NOMO-1 (cell line): ENCODE measurements at regions not wholly inside any gene's neighbourhood (a gene's known extent, or its start where the extent isn't known, plus 50 kb on each side); places are given as distances from the start of the nearest gene placed in this dataset.
A peak's percentile ranks its signal among the peaks of the same experiment; 100 is the strongest.
"Not testable (repeated sequence)": the region's sequence is repeated elsewhere in the genome, so short reads cannot be mapped to it uniquely, and the experiment has no call there.

Experiments
- DNase-seq, 2 experiments: peaks; one replicate each; lab custom pipeline; 2025; ENCODE audit not compliant: unreplicated experiment in 2 of 2; lab: John Stamatoyannopoulos, UW

DNA sequence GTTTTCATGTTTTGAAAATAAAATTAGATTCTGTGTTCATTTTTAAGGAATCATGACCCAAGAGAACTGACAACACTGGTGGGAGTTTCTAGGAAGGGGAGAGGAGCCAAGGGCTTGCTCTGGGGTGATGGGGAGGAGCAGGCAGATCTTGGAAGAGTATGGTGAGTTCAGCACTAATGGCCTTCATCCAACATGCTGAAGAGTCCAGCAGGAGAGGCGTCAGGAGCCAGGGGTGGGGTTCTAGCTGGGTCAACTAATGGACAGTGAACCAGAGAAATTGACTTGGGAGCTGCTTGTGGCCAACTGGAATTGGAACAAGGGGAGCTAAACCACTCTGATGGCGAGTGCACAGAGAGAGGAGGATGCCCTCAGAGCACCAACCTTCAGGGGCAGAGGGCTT, 107.1 kb downstream of the MRPL14 start:
- DNase-seq, result no peak

DNA sequence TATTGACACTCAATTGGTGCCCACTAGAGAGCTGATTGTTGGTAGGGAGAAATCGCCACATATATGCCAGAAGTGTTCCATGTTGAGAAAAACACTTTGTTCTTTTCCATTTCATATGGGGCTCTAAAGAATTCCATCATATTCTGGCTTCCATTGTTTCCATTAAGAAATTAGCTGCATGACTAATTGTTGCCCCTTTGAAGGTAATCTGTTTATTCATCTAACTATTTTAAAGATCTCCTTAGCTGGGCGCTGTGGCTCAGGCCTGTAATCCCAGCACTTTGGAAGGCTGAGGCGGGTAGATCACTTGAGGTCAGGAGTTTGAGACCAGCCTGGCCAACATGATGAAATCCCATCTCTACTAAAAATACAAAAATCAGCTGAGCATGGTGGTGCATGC, 109.9 kb downstream of the MRPL14 start:
- not testable (repeated sequence) for DNase-seq

DNA sequence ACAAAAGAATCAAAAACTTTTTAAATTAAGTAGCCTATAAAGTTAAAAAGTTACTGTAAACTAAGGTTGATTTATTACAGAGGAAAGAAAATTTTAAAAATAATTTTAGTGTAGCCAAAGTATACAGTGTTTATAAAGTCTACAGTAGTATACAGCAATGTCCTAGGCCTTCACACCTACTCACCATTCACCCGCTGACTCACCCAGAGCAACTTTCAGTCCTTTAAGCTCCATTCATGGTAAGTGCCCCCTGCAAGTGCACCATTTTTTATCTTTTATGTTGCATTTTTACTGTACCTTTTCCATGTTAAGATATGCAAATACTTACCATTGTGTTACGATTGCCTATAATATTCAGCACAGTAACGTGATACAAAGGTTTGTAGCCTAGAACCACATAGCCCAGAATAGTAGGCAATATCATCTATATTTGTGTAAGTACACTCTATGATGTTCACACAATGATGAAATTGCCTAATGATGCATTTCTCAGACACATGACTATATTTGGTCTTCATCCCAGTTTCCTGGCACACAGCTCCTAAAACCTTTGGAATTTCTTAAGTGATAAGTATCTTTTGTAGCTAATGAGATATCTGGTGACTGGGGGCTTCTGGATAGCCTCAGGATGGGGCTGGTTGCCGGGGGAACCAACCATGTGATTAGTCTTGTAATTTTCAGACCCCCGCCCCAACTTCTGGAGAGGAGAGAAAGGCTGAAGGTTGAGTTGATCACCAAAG, 111.0 kb downstream of the MRPL14 start:
- no peak for DNase-seq

DNA sequence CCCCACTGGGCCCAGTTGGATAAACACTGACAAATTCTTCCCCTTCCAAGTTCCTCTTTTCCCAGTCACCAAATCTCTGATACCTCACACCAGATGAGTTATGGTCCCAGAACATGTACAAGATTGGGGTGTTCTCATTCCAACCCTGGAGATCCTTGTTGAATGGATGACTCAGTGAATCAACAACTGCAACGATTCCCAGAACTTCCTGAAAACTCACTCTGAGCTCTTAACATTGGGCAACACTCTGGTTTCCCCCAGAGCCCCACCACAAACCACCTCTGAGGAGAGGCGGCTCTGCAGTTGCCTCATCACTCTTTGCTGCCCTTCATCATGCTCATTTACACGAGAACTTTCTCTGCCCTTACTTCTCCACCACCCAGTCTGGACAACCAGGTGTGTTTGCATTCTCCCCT, 115.2 kb downstream of the MRPL14 start:
- peak; percentile 92 to 96 for DNase-seq

DNA sequence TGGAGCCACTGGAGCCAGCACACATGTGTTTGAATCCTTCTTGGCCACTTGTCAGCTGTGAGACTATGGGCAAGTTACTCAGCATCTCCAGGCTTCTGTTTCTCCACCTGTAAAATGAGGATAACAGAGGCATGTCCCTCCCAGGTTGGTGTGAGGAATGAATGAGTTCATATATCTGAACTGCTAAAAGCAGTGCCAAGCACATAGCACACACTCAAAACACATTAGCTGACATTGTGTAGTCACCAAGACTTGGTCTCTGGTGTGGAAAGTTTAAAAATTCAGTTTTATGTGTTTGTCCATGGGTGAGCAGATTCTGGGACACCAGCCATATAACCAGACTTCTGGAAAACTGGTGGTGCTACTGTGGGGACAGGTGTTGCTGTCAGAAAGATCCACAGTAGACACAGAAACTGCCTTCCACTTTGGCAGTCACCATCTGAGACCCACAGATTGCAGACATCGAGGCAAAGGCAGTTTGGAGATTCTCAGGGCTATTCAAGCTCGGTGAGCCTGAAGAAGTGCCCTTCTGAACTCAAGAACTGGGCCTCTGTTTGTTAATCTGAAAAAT, 115.8 kb downstream of the MRPL14 start:
- no peak for DNase-seq

DNA sequence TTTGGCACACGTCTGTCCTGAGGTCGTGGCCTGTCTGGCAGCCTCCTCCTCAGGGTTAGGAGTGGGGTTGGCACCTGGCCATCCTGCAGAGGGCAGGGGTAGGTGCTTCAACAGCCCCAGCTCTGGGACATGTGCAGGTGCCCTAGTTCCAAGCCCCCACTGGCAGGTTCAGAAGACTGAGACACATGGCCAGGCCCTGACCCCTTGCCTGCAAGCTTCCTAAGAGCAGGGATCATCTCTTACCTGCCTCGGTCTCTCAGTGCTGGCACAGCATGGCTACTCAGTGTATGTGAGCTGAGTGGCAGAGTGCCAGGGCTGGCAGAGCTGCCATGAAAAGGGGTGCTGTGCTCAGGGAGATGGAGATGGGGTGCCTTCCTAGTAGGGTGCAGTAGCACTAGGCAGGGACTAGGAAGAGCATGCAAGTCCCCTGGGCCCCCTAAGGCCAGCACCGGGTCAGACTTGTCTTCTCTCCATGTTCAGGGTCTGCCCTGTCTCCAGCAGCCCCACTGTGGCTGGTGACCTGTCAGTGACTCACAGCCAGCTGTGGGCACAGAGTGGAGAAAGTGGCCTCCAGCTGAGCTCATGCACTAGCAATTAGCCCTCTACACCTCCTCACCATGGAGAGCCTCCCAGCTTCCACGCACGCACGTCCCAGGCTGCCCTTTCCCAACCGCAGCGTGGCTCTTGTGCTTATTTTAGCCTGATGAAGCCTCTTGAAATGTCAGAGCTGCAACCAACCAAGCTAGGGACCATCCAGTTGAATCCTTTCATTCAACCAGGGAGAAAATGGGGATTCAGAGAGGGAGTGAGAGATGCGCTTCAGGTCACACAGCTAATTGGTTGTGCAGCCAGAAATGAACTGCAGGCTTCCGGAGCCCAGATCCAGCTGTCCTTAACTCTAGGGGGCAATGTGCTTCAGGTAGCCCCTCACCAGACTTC, 116.6 kb downstream of the MRPL14 start:
- peak; percentile 58 to 70 for DNase-seq

DNA sequence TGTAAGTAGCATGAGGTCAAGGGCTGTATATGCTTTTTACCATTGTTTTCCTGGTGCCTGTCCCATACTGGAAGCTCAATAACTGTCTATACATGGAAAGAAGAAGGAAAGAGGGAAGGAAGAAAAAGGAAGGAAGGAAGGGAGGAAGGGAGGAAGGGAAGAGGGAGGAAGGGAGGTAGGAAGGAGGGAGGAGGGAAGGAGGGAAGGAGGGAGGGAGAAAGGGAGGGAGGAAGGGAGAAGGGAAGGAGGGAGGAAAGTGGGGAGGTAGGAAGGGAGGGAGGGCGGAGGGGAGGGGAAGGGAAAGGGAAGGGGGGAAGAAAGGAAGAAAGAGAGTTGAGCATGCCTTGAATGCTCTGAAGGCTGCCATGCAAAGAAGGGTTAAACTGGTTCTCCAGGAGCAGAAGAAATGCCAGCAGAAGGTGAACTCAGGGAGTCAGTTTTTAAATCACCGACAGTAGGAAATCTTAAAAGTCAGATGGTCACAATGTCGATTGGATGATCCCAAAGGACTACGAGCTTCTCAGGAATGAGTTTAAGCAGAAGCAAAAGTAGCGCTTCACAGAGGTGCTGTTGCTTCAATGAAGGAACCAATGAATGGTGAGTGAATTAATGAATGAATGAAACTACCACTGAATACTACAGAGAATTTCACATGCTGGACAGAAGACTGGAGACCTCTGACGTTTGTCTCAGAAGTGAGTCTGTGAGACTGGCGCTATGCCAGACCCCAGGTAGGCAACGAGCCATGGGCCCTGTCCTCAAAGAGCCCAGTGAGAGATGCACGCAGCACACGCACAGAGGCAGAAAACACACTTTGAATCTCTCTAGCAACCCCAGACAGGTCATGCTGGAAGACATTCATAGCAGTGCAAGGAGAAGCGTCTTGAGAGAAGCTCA, 117.6 kb downstream of the MRPL14 start:
- no peak for DNase-seq

DNA sequence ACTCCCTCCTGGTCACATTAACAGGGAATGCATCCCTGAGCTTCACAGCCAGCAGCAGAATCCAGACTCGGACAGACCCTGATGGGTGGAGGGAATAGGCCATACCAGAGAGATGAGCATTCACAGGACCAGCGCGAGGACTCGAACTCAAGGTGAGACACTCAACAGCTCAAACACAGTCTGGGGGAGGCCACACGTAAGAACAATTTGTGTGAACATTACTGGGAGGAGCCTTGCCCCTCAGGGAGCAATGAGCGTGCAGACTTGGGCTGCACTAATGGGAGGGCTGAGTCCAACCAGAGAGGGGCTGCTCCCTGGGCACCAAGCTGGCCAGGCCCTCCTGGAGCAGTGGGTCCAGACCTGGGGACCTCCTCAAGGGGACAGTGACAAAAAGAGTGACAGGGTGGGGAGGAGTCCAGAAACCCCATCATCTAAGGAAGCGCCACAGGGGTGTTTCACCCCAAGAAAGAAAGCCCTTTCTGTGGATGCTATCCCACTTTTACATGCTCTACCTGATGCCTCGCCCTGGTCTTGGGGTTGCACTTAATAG, 118.4 kb downstream of the MRPL14 start:
- DNase-seq, result no peak

DNA sequence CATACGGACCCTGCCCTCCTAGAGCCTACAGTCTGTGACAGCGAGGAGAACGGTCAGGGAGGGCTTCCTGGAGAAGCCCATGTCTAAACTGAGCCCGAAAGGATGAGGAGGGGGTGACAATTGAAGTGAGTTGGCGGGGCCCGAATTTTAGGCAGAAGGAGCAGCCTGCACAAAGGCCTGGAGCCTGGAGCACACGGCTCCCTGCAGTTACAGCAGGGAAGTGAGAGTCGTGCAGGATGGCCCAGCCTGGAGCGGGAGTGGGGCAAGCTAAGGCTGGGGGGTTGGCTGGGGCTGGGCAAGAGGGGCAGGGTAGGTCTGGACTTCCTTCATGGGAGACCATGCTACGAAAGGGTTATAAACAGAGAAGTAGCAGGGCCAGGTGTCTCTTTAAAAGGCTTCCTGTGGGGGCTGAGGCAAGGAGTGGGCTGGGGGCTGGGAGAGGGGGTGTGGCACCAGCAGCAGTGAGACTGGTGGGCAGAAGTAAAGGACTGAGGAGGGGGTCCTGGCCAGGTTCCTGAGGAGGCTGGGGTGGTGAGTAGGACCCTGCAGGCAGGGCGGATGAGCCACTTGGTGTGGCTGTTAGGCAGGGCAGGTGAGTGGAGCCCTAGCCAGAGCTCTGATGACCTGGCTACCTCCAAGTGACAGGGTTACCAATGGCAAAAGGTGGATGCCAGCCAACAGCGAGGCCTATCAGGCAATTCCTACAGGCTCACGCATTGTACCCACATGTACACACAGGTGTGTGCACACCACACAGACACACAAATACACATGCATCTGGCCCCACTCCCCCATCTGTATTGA, 119.2 kb downstream of the MRPL14 start:
- no peak for DNase-seq

DNA sequence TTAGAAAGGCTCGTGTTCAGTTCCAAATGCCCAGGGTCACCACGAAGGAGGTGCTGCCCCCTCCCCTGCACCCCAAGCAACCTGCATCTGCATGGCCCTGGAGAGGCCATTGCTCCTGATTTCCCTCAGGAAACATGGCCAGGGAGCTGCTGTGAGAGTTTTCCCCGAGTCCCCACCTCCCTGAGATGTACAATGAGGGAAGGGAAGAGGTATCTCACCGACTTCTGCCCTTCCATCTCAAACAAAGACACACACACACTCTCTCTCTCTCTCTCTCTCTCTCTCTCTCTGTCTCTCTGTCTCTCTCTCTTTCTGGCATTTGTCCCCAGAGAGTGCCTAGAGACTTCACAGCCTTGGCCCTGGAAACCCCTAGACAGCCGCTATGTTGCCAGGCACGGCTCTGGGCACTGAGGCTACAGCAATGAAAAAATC, 120.4 kb downstream of the MRPL14 start:
- no peak for DNase-seq

DNA sequence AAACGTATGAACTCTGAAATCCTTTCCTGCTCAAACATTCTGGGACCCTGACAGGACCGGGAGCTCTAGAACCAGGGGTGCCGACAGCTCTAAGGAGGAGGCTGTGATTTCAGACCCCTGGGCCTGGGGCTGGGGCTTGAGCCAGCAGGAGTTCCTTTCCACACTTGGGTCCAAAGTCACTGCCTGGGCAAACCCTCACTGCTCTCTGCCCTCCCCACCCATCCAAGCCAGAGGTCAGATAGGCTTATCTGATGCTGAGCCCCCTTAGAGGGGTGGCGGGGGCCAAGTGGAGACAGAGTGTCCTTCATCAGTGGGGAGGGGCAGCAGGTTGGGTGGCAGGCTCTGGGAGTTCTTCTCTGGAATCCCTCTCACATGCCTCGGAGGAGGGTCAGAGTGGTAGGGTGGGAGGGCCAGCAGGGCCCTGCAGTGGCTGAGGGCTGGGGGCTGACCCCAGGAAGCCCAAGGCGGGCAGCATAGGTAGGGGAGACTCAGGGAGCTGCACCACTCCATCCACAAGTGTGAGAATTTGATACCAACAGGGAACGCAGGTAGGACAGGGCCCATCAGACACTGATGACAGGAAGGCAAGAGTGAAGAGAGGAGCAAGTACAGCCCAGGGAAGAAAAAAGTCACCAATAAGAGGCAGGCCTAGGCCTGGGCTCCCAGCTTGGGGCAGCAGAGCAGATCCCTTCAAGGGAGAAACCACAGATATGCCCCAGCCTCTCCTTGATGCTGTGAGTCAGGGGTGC, 121.0 kb downstream of the MRPL14 start:
- no peak for DNase-seq

DNA sequence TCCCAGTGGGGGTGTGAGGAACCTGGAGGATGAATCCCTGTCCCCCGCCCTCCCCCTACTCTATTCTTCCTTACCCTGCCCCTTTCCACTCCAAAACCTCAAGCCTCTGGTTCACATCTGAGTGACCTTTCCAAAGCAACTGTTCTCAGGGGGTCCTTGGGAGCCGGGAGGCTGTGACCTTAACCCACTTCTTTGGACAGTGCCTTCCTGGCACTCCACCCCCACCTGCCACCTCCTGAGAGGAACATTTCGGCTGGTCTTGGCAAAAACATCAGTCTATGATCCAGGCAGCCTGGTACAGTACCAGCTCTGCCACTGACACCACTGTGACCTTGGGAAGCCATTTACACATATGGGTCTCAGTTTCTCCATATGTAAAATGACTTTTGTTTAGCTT, 121.7 kb downstream of the MRPL14 start:
- DNase-seq, result no peak

DNA sequence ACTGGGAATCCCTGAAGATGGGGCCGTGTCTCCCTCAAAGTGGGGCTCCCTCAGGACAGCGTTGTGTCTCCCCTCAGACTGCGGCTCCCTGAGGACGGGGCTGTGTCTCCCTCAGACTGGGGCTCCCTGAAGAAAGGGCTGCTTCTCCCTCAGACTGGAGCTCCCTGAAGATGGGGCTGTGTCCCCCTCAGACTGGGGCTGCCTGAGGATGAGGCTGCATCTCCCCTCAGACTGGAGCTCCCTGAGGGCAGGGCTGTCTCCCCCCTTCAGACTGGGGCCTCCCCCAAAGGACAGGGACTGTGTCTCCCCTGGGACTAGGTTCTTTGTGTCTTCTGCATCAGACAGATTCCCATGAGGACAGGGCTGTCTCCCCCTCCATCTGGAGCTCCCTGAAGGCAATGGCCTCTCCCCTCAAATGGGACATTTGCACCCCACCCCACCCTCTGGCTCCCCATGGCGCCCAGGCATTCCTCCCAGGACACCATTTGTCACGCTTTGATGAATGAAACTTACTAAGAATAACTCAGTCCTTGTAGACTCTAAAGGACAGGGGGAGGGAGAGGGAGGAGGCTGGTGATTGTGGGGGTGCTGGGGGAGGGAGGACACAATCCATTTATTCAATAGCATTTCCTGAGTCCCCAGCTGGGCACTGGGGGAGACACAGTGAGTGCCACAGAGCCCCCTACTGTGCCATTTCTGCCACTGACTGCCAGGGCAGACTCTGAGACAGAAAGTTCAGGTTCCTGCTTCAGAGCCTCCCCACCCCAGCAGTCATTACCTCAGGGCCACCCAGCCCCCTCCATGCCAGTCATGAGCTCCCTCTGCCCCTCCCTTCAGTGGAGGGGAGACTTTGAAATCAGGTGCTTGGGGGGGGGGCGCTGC, 122.4 kb downstream of the MRPL14 start:
- no peak for DNase-seq

DNA sequence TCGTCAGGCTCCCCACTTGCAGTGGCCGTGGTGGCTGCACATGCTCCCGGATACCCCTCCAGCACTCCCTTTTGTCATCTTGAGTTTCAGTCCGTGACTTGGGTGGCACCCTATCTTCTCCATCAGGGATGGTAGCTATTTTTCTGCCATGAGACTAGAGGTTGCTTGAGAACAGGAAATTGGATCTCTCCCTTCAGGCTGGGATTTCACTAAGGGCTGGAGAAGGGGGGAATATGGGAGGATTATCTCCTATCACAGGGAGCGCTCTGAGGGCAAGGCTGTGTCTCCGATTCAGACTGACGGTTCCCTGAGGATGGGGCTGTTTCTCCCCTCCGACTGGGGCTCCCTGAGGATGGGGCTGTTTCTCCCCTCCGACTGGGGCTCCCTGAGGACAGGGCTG, 123.1 kb downstream of the MRPL14 start:
- DNase-seq, result no peak

DNA sequence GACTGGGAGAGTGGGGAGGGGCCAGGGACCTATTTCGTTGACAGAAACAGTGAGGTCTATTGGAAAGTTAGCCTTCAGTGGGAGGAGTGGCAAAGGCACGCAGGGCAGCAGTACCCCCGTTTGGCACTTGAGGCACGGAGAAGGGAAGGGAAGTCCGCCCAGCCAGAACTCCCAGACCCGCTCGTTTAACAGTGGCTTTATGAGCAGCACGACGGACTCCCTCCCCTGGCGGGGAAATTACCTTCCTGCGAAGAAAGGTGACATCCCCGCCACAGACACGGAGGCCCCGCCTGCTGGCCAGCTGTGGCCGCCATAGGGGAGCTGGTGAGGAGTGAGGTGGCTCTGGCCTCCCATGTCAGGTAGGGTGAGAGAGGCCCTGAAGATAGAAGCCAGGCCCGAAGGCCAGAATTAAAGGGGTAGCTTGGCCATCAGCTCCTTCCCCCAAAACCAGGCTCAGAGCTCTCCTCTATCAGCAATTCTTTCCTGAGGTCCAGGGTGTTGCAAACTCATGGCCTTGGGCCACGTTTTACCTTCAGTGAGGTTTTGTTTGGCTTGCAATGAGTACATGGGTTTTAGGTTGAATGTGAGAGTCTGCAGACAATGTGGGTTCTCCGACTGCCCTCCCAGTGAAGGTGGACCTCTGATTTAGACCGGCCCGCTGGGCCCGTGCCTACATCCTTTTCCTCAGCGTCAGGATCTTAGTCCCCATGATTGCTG, 123.7 kb downstream of the MRPL14 start:
- no peak for DNase-seq

DNA sequence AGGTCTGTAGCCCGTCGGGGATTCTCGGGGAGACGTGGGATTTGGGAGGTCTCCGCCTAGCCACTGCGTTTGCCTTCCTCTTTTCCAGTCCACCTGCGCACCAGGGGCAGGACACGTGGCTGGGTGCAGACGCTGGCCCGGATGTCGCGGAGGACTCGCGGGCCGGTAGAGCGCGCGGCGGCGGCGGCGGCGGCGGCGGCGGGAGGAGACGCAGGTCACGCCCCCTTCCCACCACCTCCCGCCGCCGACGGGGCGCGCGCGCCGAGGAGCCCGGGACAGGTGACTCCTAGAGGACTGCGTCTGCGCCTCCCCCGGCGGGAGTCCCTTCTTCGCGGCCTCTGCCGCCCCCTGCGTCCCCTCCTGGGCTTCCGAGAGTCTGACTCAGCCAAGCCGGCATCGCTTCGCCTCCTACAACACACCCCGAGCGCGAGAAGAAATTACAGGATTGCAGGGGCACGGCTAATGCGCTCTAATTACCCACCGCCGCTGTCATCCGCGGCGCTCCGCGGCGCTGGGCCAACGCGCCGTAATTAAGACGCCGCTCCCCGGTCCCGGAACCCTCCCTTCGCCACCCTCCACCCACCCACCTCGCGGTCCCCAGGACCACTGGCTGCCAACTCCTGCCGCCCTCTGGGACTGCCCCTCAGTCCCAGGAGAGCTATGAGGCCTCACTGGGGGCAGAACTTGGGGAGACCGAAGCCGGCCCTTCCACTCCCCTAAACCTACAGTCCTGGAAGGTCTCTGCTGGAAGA, 124.5 kb downstream of the MRPL14 start:
- no peak for DNase-seq
